Activated CD8-positive, alpha-beta T cell treated with anti-CD3 and anti-CD28 coated beads for 36 hours (primary cell): ENCODE measurements at regions not wholly inside any gene's neighbourhood (a gene's known extent, or its start where the extent isn't known, plus 50 kb on each side); places are given as distances from the start of the nearest gene placed in this dataset.

ENCODE experiments used
- ATAC-seq: fragments of 200-7000 bp; cut with Tn5 transposase; one replicate; pipeline ENCODE4 v1.10.0; 2021; ENCODE audit warnings: mild to moderate bottlenecking, moderate library complexity
- CTCF ChIA-PET: fragments of 350-600 bp; sonication (Branson Sonifier 250); formaldehyde crosslinking; loops from one replicate; lab custom pipeline; 2021; ENCODE audit warnings: antibody characterized with exemption; lab: Charles Lee
- POLR2A ChIA-PET: fragments of 350-600 bp; sonication (Branson Sonifier 250); formaldehyde crosslinking; loops from one replicate; lab custom pipeline; 2021; ENCODE audit warnings: antibody characterized with exemption; lab: Charles Lee
- DNase-seq: peaks from one replicate; pipeline ENCODE4 v3.0.0-alpha.2; 2020
- H3K27ac Mint-ChIP-seq: one replicate; pipeline ENCODE4 v1.8.0; 2021; ENCODE audit warnings: mild to moderate bottlenecking, mixed read lengths
- H3K27me3 Mint-ChIP-seq: one replicate; pipeline ENCODE4 v1.8.0; 2021; ENCODE audit warnings: mixed read lengths
- H3K36me3 Mint-ChIP-seq: one replicate; pipeline ENCODE4 v1.8.0; 2021; ENCODE audit warnings: low read depth, mixed read lengths
- H3K4me1 Mint-ChIP-seq: one replicate; pipeline ENCODE4 v1.8.0; 2021; ENCODE audit warnings: low read depth, mixed read lengths
- H3K4me3 Mint-ChIP-seq: one replicate; pipeline ENCODE4 v1.8.0; 2021; ENCODE audit warnings: mild to moderate bottlenecking, moderate library complexity, mixed read lengths
- H3K9me3 Mint-ChIP-seq: one replicate; pipeline ENCODE4 v1.8.0; 2021; ENCODE audit warnings: mixed read lengths
- CTCF ChIP-seq: fragments of 200-600 bp; IDR thresholded peaks from one replicate; pipeline ENCODE4 v1.8.0; 2022; ENCODE audit warnings: antibody characterized with exemption, mild to moderate bottlenecking
- intact Hi-C: fragments of 100-400 bp; cut with micrococcal nuclease; formaldehyde crosslinking; loops from one replicate; pipeline ENCODE4 v1.10.0; 2022

- ATAC-seq (no peak), DNase-seq (no peak)
- TF ChIP-seq CTCF, result no peak
- no peak overlapping the region for H3K4me3 Mint-ChIP-seq
- no peaks in the 10 kb centered on the region for H3K9me3 Mint-ChIP-seq
- H3K4me1 Mint-ChIP-seq, result no peaks in the 10 kb centered on the region
- H3K27ac Mint-ChIP-seq, result no peak overlapping the region
- intact Hi-C loops, result no loop called here
- H3K36me3 Mint-ChIP-seq, result no peaks in the 10 kb centered on the region
- peaks cover 14% of the 10 kb centered on the region for H3K27me3 Mint-ChIP-seq
- ChIA-PET CTCF (no interaction called here), POLR2A (no interaction called here)
Measured at GRCh38 chr15:77840991-77841775, 208.5 kb upstream of the LINGO1 start.

GRCh38 chr15:77839970-77840905 is 207.5 kb upstream of the LINGO1 start:
- no peak for TF ChIP-seq CTCF
- ATAC-seq, result no peak
- ChIA-PET CTCF (no interaction called here), POLR2A (no interaction called here)
- H3K36me3 Mint-ChIP-seq, result no peaks in the 10 kb centered on the region
- intact Hi-C loops, result no loop called here
- no peaks in the 10 kb centered on the region for H3K9me3 Mint-ChIP-seq
- no peak overlapping the region for H3K27ac Mint-ChIP-seq
- peaks cover 14% of the 10 kb centered on the region for H3K27me3 Mint-ChIP-seq
- no peak for DNase-seq
- no peak overlapping the region for H3K4me3 Mint-ChIP-seq
- H3K4me1 Mint-ChIP-seq, result no peaks in the 10 kb centered on the region

- no peak overlapping the region for H3K4me3 Mint-ChIP-seq
- no peak overlapping the region for H3K27ac Mint-ChIP-seq
- ChIA-PET CTCF (no interaction called here), POLR2A (no interaction called here)
- ATAC-seq (no peak), DNase-seq (no peak)
- intact Hi-C loops, result no loop called here
- no peaks in the 10 kb centered on the region for H3K4me1 Mint-ChIP-seq
- no peak for TF ChIP-seq CTCF
- no peaks in the 10 kb centered on the region for H3K9me3 Mint-ChIP-seq
- H3K36me3 Mint-ChIP-seq, result no peaks in the 10 kb centered on the region
- H3K27me3 Mint-ChIP-seq, result peaks cover 10% of the 10 kb centered on the region
Measured at GRCh38 chr15:77839456-77839855, 206.7 kb upstream of the LINGO1 start.

- no peak overlapping the region for H3K4me3 Mint-ChIP-seq
- no peak for DNase-seq
- no peak for TF ChIP-seq CTCF
- no peak for ATAC-seq
- H3K27me3 Mint-ChIP-seq, result peaks cover 10% of the 10 kb centered on the region
- ChIA-PET POLR2A (interaction anchor here (0.6 to 1.0 kb wide), 2 partner anchors 9 to 848 kb away, joined by 3 to 4 read pairs; no protein-coding TSS in a partner anchor), CTCF (interaction anchor here (1.8 kb wide), 1 partner anchor 17 kb away, joined by 7 read pairs; no protein-coding TSS in a partner anchor)
- H3K9me3 Mint-ChIP-seq, result no peaks in the 10 kb centered on the region
- H3K4me1 Mint-ChIP-seq, result no peaks in the 10 kb centered on the region
- no peak overlapping the region for H3K27ac Mint-ChIP-seq
- intact Hi-C loops, result no loop called here
- no peaks in the 10 kb centered on the region for H3K36me3 Mint-ChIP-seq
Measured at GRCh38 chr15:77838595-77838994, 205.9 kb upstream of the LINGO1 start.
